ENCODE measurements at regions not wholly inside any gene's neighbourhood (a gene's known extent, or its start where the extent isn't known, plus 50 kb on each side); places are given as distances from the start of the nearest gene placed in this dataset.

GRCh38 chr6:86595641-86596040 is 341.7 kb upstream of the HTR1E start:
- Histone ChIP-seq H3K36me3 (ENCODE audit: control insufficient read depth, insufficient read depth, low read length) (no peaks in the 10 kb centered on the region), H3K4me3 (ENCODE audit: low read length) (no peak overlapping the region), H3K27me3 (ENCODE audit: control insufficient read depth, insufficient read depth, low read length) (no peaks in the 10 kb centered on the region), H3K9ac (ENCODE audit: low read length) (no peak overlapping the region), H3K4me1 (ENCODE audit: control insufficient read depth, insufficient read depth, low read length) (no peaks in the 10 kb centered on the region), H3K9me3 (ENCODE audit: control insufficient read depth, low read length) (no peaks in the 10 kb centered on the region)

GRCh38 chr6:86586195-86586594 is 351.1 kb upstream of the HTR1E start:
- Histone ChIP-seq H3K9ac (ENCODE audit: low read length) (no peak overlapping the region), H3K36me3 (ENCODE audit: control insufficient read depth, insufficient read depth, low read length) (no peaks in the 10 kb centered on the region), H3K27me3 (ENCODE audit: control insufficient read depth, insufficient read depth, low read length) (no peaks in the 10 kb centered on the region), H3K4me1 (ENCODE audit: control insufficient read depth, insufficient read depth, low read length) (no peaks in the 10 kb centered on the region), H3K4me3 (ENCODE audit: low read length) (no peak overlapping the region), H3K9me3 (ENCODE audit: control insufficient read depth, low read length) (no peaks in the 10 kb centered on the region)

DNA sequence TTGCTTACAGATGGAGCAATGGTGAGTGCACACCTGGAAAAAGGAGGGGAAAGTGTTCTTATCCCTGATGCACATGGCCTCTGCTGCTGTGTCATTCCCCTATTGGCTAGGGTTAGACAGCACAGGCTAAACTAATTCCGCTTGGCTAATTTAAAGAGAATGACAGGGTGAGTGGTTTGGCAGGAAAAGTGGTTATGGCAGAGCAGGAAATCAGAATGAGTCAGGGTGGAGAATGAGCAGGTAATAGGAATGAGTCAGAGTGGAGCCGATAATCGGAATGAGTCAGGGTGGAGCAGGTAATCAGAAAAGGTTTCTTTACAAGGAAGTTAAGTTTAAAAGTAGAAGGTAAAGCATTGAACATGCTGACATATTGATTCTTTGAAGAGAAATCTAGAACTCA is 355.5 kb upstream of the HTR1E start:
- H3K27me3 ChIP-seq (ENCODE audit: control insufficient read depth, insufficient read depth, low read length), result no peaks in the 10 kb centered on the region
- no peaks in the 10 kb centered on the region for H3K9me3 ChIP-seq (ENCODE audit: control insufficient read depth, low read length)
- H3K9ac ChIP-seq (ENCODE audit: low read length), result no peak overlapping the region
- no peaks in the 10 kb centered on the region for H3K4me1 ChIP-seq (ENCODE audit: control insufficient read depth, insufficient read depth, low read length)
- no peaks in the 10 kb centered on the region for H3K36me3 ChIP-seq (ENCODE audit: control insufficient read depth, insufficient read depth, low read length)
- no peak overlapping the region for H3K4me3 ChIP-seq (ENCODE audit: low read length)

DNA sequence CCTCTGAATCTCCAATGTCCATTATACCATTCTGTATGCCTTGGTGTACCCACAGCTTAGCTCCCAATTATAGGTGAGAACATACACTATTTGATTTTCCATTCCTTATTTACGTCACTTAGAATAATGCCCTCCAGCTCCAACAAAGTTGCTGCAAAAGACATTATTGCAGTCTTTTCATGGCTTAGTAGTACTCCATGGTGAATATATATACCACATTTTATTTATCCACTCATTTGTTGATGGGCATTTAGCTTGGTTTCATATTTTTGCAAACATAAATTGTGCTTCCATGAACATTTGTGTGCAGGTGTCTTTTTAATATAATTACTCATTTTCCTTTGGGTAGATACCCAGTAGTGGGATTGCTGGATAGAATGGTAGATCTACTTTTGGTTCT is 374.1 kb upstream of the HTR1E start:
- no peaks in the 10 kb centered on the region for H3K36me3 ChIP-seq (ENCODE audit: control insufficient read depth, insufficient read depth, low read length)
- H3K9me3 ChIP-seq (ENCODE audit: control insufficient read depth, low read length), result no peaks in the 10 kb centered on the region
- H3K4me1 ChIP-seq (ENCODE audit: control insufficient read depth, insufficient read depth, low read length), result no peaks in the 10 kb centered on the region
- H3K4me3 ChIP-seq (ENCODE audit: low read length), result no peak overlapping the region
- no peaks in the 10 kb centered on the region for H3K27me3 ChIP-seq (ENCODE audit: control insufficient read depth, insufficient read depth, low read length)
- H3K9ac ChIP-seq (ENCODE audit: low read length), result no peak overlapping the region

DNA sequence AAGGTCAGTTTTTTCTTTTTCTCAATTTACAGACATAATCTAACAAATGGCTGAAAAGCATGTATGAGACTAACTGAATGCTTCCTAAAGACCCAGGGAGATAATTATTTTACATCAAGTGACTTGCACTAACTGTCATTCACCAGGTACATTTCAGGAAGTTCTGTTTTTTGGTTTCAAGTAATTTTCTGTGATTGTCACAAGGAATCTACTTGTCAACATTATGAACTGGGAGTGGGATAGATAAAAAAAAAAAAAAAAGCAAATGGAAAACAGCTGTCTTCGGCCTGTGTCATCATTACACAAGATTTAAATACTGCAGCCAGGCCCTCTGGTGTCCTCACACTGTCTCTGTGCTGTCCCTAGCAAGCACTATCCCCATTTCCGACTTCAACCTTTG is 379.0 kb upstream of the HTR1E start:
- Histone ChIP-seq H3K9ac (ENCODE audit: low read length) (no peak overlapping the region), H3K4me1 (ENCODE audit: control insufficient read depth, insufficient read depth, low read length) (no peaks in the 10 kb centered on the region), H3K27me3 (ENCODE audit: control insufficient read depth, insufficient read depth, low read length) (no peaks in the 10 kb centered on the region), H3K9me3 (ENCODE audit: control insufficient read depth, low read length) (no peaks in the 10 kb centered on the region), H3K36me3 (ENCODE audit: control insufficient read depth, insufficient read depth, low read length) (no peaks in the 10 kb centered on the region), H3K4me3 (ENCODE audit: low read length) (no peak overlapping the region)

GRCh38 chr6:86537292-86537861 is 400.0 kb upstream of the HTR1E start:
- Histone ChIP-seq H3K36me3 (ENCODE audit: control insufficient read depth, insufficient read depth, low read length) (no peaks in the 10 kb centered on the region), H3K27me3 (ENCODE audit: control insufficient read depth, insufficient read depth, low read length) (no peaks in the 10 kb centered on the region), H3K9me3 (ENCODE audit: control insufficient read depth, low read length) (no peaks in the 10 kb centered on the region), H3K9ac (ENCODE audit: low read length) (no peak overlapping the region), H3K4me1 (ENCODE audit: control insufficient read depth, insufficient read depth, low read length) (no peaks in the 10 kb centered on the region), H3K4me3 (ENCODE audit: low read length) (no peak overlapping the region)

DNA sequence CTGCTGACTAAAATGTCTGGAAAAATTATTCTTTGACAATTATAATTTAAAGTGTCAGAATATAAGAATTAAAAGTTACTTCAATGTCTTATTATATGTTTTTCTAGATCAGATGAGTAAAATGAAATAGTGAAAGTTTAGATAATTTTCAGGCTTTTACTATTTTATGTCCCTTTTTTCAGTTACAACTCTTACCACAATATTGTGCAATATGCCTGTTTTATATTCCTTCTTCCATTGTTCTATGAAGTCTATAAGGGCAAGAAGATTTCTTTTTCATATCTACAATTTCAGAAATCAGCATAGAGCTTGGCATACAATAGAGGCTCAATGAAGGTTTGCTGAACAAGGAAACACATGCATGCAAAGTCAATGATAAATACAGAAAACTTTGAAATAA is 401.2 kb upstream of the HTR1E start:
- H3K9ac ChIP-seq (ENCODE audit: low read length), result no peak overlapping the region
- H3K4me1 ChIP-seq (ENCODE audit: control insufficient read depth, insufficient read depth, low read length), result no peaks in the 10 kb centered on the region
- H3K27me3 ChIP-seq (ENCODE audit: control insufficient read depth, insufficient read depth, low read length), result no peaks in the 10 kb centered on the region
- H3K4me3 ChIP-seq (ENCODE audit: low read length), result no peak overlapping the region
- H3K36me3 ChIP-seq (ENCODE audit: control insufficient read depth, insufficient read depth, low read length), result no peaks in the 10 kb centered on the region
- H3K9me3 ChIP-seq (ENCODE audit: control insufficient read depth, low read length), result no peaks in the 10 kb centered on the region

GRCh38 chr6:86535100-86535499 is 402.2 kb upstream of the HTR1E start:
- H3K9me3 ChIP-seq (ENCODE audit: control insufficient read depth, low read length), result no peaks in the 10 kb centered on the region
- H3K27me3 ChIP-seq (ENCODE audit: control insufficient read depth, insufficient read depth, low read length), result no peaks in the 10 kb centered on the region
- no peak overlapping the region for H3K9ac ChIP-seq (ENCODE audit: low read length)
- H3K36me3 ChIP-seq (ENCODE audit: control insufficient read depth, insufficient read depth, low read length), result no peaks in the 10 kb centered on the region
- H3K4me1 ChIP-seq (ENCODE audit: control insufficient read depth, insufficient read depth, low read length), result no peaks in the 10 kb centered on the region
- no peak overlapping the region for H3K4me3 ChIP-seq (ENCODE audit: low read length)

- Histone ChIP-seq H3K4me1 (ENCODE audit: control insufficient read depth, insufficient read depth, low read length) (no peaks in the 10 kb centered on the region), H3K4me3 (ENCODE audit: low read length) (no peak overlapping the region), H3K9me3 (ENCODE audit: control insufficient read depth, low read length) (peaks cover 5% of the 10 kb centered on the region), H3K27me3 (ENCODE audit: control insufficient read depth, insufficient read depth, low read length) (no peaks in the 10 kb centered on the region), H3K9ac (ENCODE audit: low read length) (no peak overlapping the region), H3K36me3 (ENCODE audit: control insufficient read depth, insufficient read depth, low read length) (no peaks in the 10 kb centered on the region)
Observed at GRCh38 chr6:86529635-86530034, 407.7 kb upstream of the HTR1E start.

- Histone ChIP-seq H3K4me1 (ENCODE audit: control insufficient read depth, insufficient read depth, low read length) (no peaks in the 10 kb centered on the region), H3K9me3 (ENCODE audit: control insufficient read depth, low read length) (peaks cover 5% of the 10 kb centered on the region)
Observed at GRCh38 chr6:86526238-86526637, 411.1 kb upstream of the HTR1E start.

DNA sequence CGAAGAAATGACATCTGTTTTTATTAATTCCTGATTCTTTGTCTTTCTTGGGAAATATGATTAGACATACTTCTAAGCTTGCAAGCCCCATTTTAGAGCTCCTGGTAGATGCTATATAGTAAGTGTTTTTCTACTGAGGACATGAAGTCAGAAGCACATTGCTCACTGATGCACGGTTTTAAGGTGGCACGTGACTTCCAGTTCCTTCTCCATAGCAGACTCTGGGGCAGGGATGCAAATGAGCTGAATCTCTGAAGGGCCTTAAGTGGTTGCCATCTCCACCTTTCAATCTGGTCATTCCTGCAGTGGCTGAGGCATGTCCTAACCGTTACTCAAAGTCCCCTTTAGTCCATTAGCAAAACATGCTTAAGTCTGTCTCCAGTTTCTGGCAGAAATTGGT is 421.2 kb upstream of the HTR1E start:
- no peak overlapping the region for H3K4me3 ChIP-seq (ENCODE audit: low read length)
- H3K9me3 ChIP-seq (ENCODE audit: control insufficient read depth, low read length), result no peaks in the 10 kb centered on the region
- H3K4me1 ChIP-seq (ENCODE audit: control insufficient read depth, insufficient read depth, low read length), result no peaks in the 10 kb centered on the region
- no peaks in the 10 kb centered on the region for H3K27me3 ChIP-seq (ENCODE audit: control insufficient read depth, insufficient read depth, low read length)
- no peaks in the 10 kb centered on the region for H3K36me3 ChIP-seq (ENCODE audit: control insufficient read depth, insufficient read depth, low read length)
- no peak overlapping the region for H3K9ac ChIP-seq (ENCODE audit: low read length)

More at GRCh38 chr6:86526238-86526637, 411.1 kb upstream of the HTR1E start:
- Histone ChIP-seq H3K4me3 (ENCODE audit: low read length) (no peak overlapping the region), H3K36me3 (ENCODE audit: control insufficient read depth, insufficient read depth, low read length) (no peaks in the 10 kb centered on the region), H3K27me3 (ENCODE audit: control insufficient read depth, insufficient read depth, low read length) (no peaks in the 10 kb centered on the region), H3K9ac (ENCODE audit: low read length) (no peak overlapping the region)

- Histone ChIP-seq H3K27me3 (ENCODE audit: control insufficient read depth, insufficient read depth, low read length) (no peaks in the 10 kb centered on the region), H3K4me1 (ENCODE audit: control insufficient read depth, insufficient read depth, low read length) (no peaks in the 10 kb centered on the region), H3K9me3 (ENCODE audit: control insufficient read depth, low read length) (no peaks in the 10 kb centered on the region), H3K36me3 (ENCODE audit: control insufficient read depth, insufficient read depth, low read length) (no peaks in the 10 kb centered on the region), H3K4me3 (ENCODE audit: low read length) (no peak overlapping the region), H3K9ac (ENCODE audit: low read length) (no peak overlapping the region)
Observed at GRCh38 chr6:86511962-86512361, 425.4 kb upstream of the HTR1E start.

- H3K9ac ChIP-seq (ENCODE audit: low read length), result no peak overlapping the region
- no peak overlapping the region for H3K4me3 ChIP-seq (ENCODE audit: low read length)
- no peaks in the 10 kb centered on the region for H3K9me3 ChIP-seq (ENCODE audit: control insufficient read depth, low read length)
- H3K36me3 ChIP-seq (ENCODE audit: control insufficient read depth, insufficient read depth, low read length), result no peaks in the 10 kb centered on the region
- no peaks in the 10 kb centered on the region for H3K4me1 ChIP-seq (ENCODE audit: control insufficient read depth, insufficient read depth, low read length)
- no peaks in the 10 kb centered on the region for H3K27me3 ChIP-seq (ENCODE audit: control insufficient read depth, insufficient read depth, low read length)
Observed at GRCh38 chr6:86508230-86508629, 429.1 kb upstream of the HTR1E start.
